ENCODE measurements at regions not wholly inside any gene's neighbourhood (a gene's known extent, or its start where the extent isn't known, plus 50 kb on each side); places are given as distances from the start of the nearest gene placed in this dataset.

DNA sequence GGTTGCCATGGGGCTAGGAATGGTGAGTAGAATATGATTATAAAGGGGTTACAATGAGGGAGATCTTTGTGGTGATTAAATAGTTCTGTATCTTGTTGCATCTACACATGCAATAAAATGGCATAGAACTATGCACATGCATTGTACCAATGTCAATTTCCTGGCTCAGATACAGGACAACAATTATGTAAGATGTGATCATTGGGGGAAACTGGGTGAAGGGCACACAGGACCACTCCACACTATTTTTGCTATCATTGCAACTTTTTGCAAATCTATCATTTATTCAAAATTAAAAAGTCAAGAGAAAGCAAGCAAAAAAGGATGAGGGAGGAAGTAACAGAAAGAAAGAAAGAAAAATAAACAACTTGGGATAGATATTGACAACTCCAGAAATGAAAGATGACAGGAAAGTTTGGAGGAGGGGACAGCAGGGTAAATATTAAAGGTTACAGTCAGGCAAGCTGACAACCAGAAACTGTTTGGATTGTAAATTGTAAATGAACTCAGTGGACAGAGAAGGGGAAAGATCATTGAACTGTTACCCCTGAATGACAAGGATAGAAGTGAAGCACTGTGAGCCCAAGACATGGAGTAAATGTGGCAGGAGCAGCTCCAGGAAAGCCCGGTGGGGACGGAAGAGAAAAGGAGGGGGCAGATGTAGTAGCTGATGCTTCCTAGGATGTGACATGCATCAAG is 499.6 kb upstream of the JARID2 start:
- Mint-ChIP-seq H3K4me1 (ENCODE audit: low read depth, unreplicated experiment) (peaks cover 14% of the 10 kb centered on the region), H3K36me3 (ENCODE audit: insufficient read depth, unreplicated experiment) (no peaks in the 10 kb centered on the region), H3K27me3 (ENCODE audit: insufficient read depth, unreplicated experiment) (no peaks in the 10 kb centered on the region), H3K9me3 (ENCODE audit: unreplicated experiment) (peaks cover 32% of the 10 kb centered on the region), H3K27ac (ENCODE audit: unreplicated experiment) (no peak overlapping the region), H3K4me3 (ENCODE audit: unreplicated experiment) (no peak overlapping the region)
- H3K36me3 ChIP-seq (ENCODE audit: control insufficient read depth, insufficient read depth, low read length): no peaks in the 10 kb centered on the region
- no peak for DNase-seq
- H3K27me3 ChIP-seq (replicated peaks; ENCODE audit: control insufficient read depth, insufficient read depth, low read length): no peaks in the 10 kb centered on the region
- ChIA-PET POLR2A (no interaction called here), CTCF (no interaction called here)
- TF ChIP-seq, protein P1, sequence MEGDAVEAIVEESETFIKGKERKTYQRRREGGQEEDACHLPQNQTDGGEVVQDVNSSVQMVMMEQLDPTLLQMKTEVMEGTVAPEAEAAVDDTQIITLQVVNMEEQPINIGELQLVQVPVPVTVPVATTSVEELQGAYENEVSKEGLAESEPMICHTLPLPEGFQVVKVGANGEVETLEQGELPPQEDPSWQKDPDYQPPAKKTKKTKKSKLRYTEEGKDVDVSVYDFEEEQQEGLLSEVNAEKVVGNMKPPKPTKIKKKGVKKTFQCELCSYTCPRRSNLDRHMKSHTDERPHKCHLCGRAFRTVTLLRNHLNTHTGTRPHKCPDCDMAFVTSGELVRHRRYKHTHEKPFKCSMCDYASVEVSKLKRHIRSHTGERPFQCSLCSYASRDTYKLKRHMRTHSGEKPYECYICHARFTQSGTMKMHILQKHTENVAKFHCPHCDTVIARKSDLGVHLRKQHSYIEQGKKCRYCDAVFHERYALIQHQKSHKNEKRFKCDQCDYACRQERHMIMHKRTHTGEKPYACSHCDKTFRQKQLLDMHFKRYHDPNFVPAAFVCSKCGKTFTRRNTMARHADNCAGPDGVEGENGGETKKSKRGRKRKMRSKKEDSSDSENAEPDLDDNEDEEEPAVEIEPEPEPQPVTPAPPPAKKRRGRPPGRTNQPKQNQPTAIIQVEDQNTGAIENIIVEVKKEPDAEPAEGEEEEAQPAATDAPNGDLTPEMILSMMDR (IDR thresholded peaks at IDR 0.05; ENCODE audit: insufficient read depth in 1 of 2, low read depth in 1 of 2, low read length in 1 of 2, severe bottlenecking in 1 of 2, unreplicated experiment in 1 of 2): no peak
- H3K9me3 ChIP-seq: no peaks in the 10 kb centered on the region; the same call in 1 of the 2 replicates
- no peaks in the 10 kb centered on the region for H3K4me1 ChIP-seq
- no peak overlapping the region for H3K4me3 ChIP-seq (ENCODE audit: low read depth, low read length)
- no TSS peak for BruUV-seq (replicated peaks)
- intact Hi-C loops (cut with micrococcal nuclease; ENCODE audit: unreplicated experiment): no loop called here

DNA sequence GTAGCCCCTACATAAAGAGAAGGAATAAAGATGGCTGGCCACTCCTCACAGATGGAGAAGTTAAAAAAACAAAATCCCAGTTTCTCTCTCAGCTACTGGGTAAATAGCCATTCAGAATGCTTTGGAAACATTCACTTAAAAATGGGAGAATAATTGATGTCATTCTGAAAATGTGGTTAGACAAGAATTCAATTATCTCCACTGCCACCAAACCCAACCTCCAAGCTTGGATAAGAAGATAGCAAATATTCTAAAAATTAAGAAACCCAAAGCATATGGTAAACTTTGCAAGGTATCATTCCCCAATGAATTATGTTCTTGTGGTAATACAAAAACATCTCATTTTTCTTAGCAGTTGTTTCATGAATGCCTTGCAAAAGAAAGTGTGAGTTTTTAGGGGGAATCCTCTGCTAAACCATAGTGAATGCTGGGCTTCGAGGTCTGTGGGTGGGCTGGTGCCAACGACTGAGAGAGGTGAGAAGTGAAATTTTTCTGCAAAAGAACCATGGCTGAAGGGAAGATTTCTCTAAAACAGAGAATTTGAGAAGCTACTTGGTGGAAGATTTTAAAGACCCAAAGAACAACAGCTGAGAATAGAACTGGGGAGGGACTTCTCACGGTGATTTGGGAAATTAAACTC is 497.9 kb upstream of the JARID2 start:
- TF ChIP-seq, protein P1 (IDR thresholded peaks at IDR 0.05; ENCODE audit: insufficient read depth in 1 of 2, low read depth in 1 of 2, low read length in 1 of 2, severe bottlenecking in 1 of 2, unreplicated experiment in 1 of 2): no peak
- POLR2A ChIA-PET: no interaction called here

DNA sequence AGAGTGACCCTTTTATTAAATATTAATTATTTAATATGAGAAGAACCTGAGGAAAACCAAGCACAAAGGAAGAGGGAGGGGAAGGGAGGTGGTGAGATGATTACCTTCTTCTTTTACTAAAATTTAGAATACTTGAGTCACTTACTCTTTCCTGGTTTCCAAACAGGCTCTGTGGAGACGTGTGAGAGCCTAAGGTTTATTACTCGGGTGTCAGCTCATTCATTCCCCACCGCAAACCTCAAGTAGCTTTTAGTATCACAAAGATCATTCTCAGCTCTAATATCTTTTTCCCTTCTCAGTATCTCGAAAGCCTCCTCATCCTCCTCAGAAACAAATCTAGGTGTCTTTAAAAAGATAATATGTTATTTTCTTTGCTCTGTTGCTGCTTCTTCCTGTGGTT is 497.2 kb upstream of the JARID2 start:
- no peak overlapping the region for H3K4me3 Mint-ChIP-seq (ENCODE audit: unreplicated experiment)
- peaks cover 14% of the 10 kb centered on the region for H3K4me1 Mint-ChIP-seq (ENCODE audit: low read depth, unreplicated experiment)
- Histone ChIP-seq H3K27me3 (replicated peaks; ENCODE audit: control insufficient read depth, insufficient read depth, low read length) (no peaks in the 10 kb centered on the region), H3K36me3 (ENCODE audit: control insufficient read depth, insufficient read depth, low read length) (no peaks in the 10 kb centered on the region), H3K9me3 (no peaks in the 10 kb centered on the region; the same call in 1 of the 2 replicates), H3K4me1 (no peaks in the 10 kb centered on the region), H3K4me3 (ENCODE audit: low read depth, low read length) (no peak overlapping the region)
- H3K27me3 Mint-ChIP-seq (ENCODE audit: insufficient read depth, unreplicated experiment): no peaks in the 10 kb centered on the region
- ChIA-PET CTCF (no interaction called here), POLR2A (no interaction called here)
- no peak overlapping the region for H3K27ac Mint-ChIP-seq (ENCODE audit: unreplicated experiment)
- no TSS peak for BruUV-seq (replicated peaks)
- no peaks in the 10 kb centered on the region for H3K36me3 Mint-ChIP-seq (ENCODE audit: insufficient read depth, unreplicated experiment)
- peaks cover 35% of the 10 kb centered on the region for H3K9me3 Mint-ChIP-seq (ENCODE audit: unreplicated experiment)
- intact Hi-C loops (cut with micrococcal nuclease; ENCODE audit: unreplicated experiment): no loop called here
- TF ChIP-seq, protein P1 (IDR thresholded peaks at IDR 0.05; ENCODE audit: insufficient read depth in 1 of 2, low read depth in 1 of 2, low read length in 1 of 2, severe bottlenecking in 1 of 2, unreplicated experiment in 1 of 2): no peak
- no peak for DNase-seq

More for the DNA sequence above, 497.9 kb upstream of the JARID2 start:
- DNase-seq: no peak
- Histone ChIP-seq H3K4me3 (ENCODE audit: low read depth, low read length) (no peak overlapping the region), H3K27me3 (replicated peaks; ENCODE audit: control insufficient read depth, insufficient read depth, low read length) (no peaks in the 10 kb centered on the region), H3K4me1 (no peaks in the 10 kb centered on the region), H3K36me3 (ENCODE audit: control insufficient read depth, insufficient read depth, low read length) (no peaks in the 10 kb centered on the region), H3K9me3 (no peaks in the 10 kb centered on the region; the same call in 1 of the 2 replicates)
- Mint-ChIP-seq H3K36me3 (ENCODE audit: insufficient read depth, unreplicated experiment) (no peaks in the 10 kb centered on the region), H3K27me3 (ENCODE audit: insufficient read depth, unreplicated experiment) (no peaks in the 10 kb centered on the region), H3K27ac (ENCODE audit: unreplicated experiment) (no peak overlapping the region), H3K9me3 (ENCODE audit: unreplicated experiment) (peaks cover 35% of the 10 kb centered on the region), H3K4me3 (ENCODE audit: unreplicated experiment) (no peak overlapping the region), H3K4me1 (ENCODE audit: low read depth, unreplicated experiment) (peaks cover 14% of the 10 kb centered on the region)
- CTCF ChIA-PET: no interaction called here
- intact Hi-C loops (cut with micrococcal nuclease; ENCODE audit: unreplicated experiment): no loop called here
- no TSS peak for BruUV-seq (replicated peaks)

Data from Caco-2 (cell line).